Osteoblast (primary cell): ENCODE measurements at regions not wholly inside any gene's neighbourhood (a gene's known extent, or its start where the extent isn't known, plus 50 kb on each side); places are given as distances from the start of the nearest gene placed in this dataset.
A peak's percentile ranks its signal among the peaks of the same experiment; 100 is the strongest.

ENCODE experiments used
- DNase-seq: peaks from one replicate; pipeline ENCODE4 v3.0.0; 2011; ENCODE audit warnings: low spot score, mixed read lengths; ENCODE audit not compliant: insufficient read length; ENCODE audit errors: missing footprints
- H2AFZ ChIP-seq: 2 replicates; pipeline ENCODE4 v1.6.0; 2011; ENCODE audit warnings: mild to moderate bottlenecking, low read length
- H3K27ac ChIP-seq: 2 replicates; pipeline ENCODE4 v1.5.1; 2011; ENCODE audit warnings: mild to moderate bottlenecking, low read depth, low read length, moderate library complexity
- H3K27me3 ChIP-seq: 2 replicates; pipeline ENCODE4 v1.6.0; 2012; ENCODE audit warnings: mild to moderate bottlenecking, control low read depth, inconsistent platforms, low read length, moderate library complexity; ENCODE audit not compliant: insufficient read depth
- H3K36me3 ChIP-seq: 2 replicates; pipeline ENCODE4 v1.5.1; 2011; ENCODE audit warnings: mild to moderate bottlenecking, low read length, control low read depth, moderate library complexity; ENCODE audit not compliant: insufficient read depth
- H3K4me1 ChIP-seq: 2 replicates; pipeline ENCODE4 v1.5.1; 2011; ENCODE audit warnings: mild to moderate bottlenecking, low read length, control low read depth, moderate library complexity; ENCODE audit not compliant: insufficient read depth
- H3K4me2 ChIP-seq: 2 replicates; pipeline ENCODE4 v1.6.0; 2011; ENCODE audit warnings: mild to moderate bottlenecking, low read length; ENCODE audit not compliant: insufficient read depth
- H3K4me3 ChIP-seq: fragments of 200-600 bp; sonication (generic); 3 replicates; pipeline ENCODE4 v1.5.1; 2012; ENCODE audit warnings: mild to moderate bottlenecking, low read length, inconsistent platforms; ENCODE audit not compliant: insufficient read depth
- H3K79me2 ChIP-seq: 2 replicates; pipeline ENCODE4 v1.6.0; 2012; ENCODE audit warnings: mild to moderate bottlenecking, low read length, control low read depth, inconsistent platforms; ENCODE audit not compliant: insufficient read depth
- H3K9me3 ChIP-seq: 2 replicates; pipeline ENCODE4 v1.5.1; 2011; ENCODE audit warnings: low read depth, low read length, control low read depth
- H4K20me1 ChIP-seq: 2 replicates; pipeline ENCODE4 v1.6.0; 2012; ENCODE audit warnings: mild to moderate bottlenecking, low read length, control low read depth; ENCODE audit not compliant: insufficient read depth
- TF ChIP-seq, protein P1 (sequence below): IDR thresholded peaks from 2 replicates; pipeline ENCODE4 v1.5.1; 2011; ENCODE audit warnings: mild to moderate bottlenecking, low read depth, low read length, moderate library complexity; ENCODE audit errors: extremely low read depth

GRCh38 chr2:216781709-216782108 lies 78.2 kb downstream of the TNP1 start:
- no peaks in the 10 kb centered on the region for H4K20me1 ChIP-seq
- TF ChIP-seq, protein P1, sequence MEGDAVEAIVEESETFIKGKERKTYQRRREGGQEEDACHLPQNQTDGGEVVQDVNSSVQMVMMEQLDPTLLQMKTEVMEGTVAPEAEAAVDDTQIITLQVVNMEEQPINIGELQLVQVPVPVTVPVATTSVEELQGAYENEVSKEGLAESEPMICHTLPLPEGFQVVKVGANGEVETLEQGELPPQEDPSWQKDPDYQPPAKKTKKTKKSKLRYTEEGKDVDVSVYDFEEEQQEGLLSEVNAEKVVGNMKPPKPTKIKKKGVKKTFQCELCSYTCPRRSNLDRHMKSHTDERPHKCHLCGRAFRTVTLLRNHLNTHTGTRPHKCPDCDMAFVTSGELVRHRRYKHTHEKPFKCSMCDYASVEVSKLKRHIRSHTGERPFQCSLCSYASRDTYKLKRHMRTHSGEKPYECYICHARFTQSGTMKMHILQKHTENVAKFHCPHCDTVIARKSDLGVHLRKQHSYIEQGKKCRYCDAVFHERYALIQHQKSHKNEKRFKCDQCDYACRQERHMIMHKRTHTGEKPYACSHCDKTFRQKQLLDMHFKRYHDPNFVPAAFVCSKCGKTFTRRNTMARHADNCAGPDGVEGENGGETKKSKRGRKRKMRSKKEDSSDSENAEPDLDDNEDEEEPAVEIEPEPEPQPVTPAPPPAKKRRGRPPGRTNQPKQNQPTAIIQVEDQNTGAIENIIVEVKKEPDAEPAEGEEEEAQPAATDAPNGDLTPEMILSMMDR, result no peak

DNA sequence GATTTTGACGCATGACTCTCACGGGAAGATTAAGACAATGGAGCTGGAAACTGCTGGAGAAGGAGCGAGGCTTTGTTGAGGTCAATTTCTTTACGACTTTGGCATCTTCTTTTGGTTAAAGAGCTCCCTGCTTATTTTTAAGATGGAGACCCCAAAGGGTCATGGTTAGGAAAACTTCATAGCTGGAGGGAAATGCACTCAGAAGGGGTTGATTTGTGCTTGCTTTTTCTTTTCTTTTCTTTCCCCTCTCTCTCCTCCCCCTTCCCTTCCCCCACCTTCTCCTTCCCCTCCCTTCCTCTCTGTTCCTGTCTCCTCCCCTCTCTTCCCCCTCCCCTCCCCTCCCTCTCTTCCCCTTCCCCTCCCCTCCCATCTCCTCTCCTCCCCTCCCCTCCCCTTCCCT lies 79.0 kb downstream of the TNP1 start:
- Histone ChIP-seq H4K20me1 (no peaks in the 10 kb centered on the region), H3K4me2 (no peak overlapping the region), H3K27ac (no peak overlapping the region), H3K27me3 (no peaks in the 10 kb centered on the region), H3K4me1 (no peaks in the 10 kb centered on the region), H3K9me3 (no peaks in the 10 kb centered on the region), H3K79me2 (no peaks in the 10 kb centered on the region), H3K36me3 (no peaks in the 10 kb centered on the region), H3K4me3 (no peak overlapping the region), H2AFZ (no peak overlapping the region)
- no peak for DNase-seq
- TF ChIP-seq, protein P1, result no peak

More at GRCh38 chr2:216781709-216782108, 78.2 kb downstream of the TNP1 start:
- Histone ChIP-seq H3K27ac (no peak overlapping the region), H3K4me3 (no peak overlapping the region), H3K36me3 (no peaks in the 10 kb centered on the region), H3K4me2 (no peak overlapping the region), H3K79me2 (no peaks in the 10 kb centered on the region), H3K27me3 (no peaks in the 10 kb centered on the region), H3K4me1 (no peaks in the 10 kb centered on the region), H2AFZ (no peak overlapping the region), H3K9me3 (no peaks in the 10 kb centered on the region)
- no peak for DNase-seq

DNA sequence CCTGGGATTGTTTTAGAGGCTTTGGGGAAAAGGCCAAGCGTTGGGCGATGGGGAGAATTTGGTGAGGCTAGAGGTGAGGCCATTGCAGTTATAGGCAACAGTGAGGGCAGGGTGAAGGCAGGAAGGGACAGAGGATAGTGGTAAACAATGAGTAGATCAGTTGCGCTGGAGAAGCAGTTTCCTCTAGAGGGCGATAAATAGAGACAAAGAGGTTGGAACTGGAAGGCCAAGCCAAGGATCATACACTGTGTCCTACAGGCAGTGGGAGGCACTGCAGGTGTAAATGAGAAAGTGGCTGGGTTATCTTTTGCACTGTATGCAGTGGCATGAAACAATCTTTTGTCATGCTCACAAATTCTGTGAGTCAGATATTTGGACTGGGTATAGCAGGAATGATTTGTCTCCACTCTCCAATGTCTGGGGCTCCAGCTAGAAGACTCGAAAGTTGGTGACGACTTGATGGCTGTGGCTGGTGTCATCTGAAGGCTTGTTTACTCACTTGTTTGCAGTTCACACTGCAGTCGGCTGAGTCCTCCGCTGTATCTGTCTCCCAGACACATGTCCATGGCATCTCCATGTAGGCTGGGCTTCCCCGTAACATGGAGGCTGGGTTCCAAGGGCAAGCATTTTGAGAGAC lies 82.1 kb downstream of the TNP1 start:
- Histone ChIP-seq H3K9me3 (no peaks in the 10 kb centered on the region), H3K36me3 (no peaks in the 10 kb centered on the region), H3K27ac (no peak overlapping the region), H3K4me3 (no peak overlapping the region), H3K79me2 (no peaks in the 10 kb centered on the region), H3K27me3 (no peaks in the 10 kb centered on the region), H3K4me1 (peaks cover 22% of the 10 kb centered on the region), H3K4me2 (no peak overlapping the region), H2AFZ (no peak overlapping the region), H4K20me1 (no peaks in the 10 kb centered on the region)
- TF ChIP-seq, protein P1, result peak; percentile 80
- DNase-seq, result peak; percentile 79

- no peak for DNase-seq
- TF ChIP-seq, protein P1, result no peak
- H2AFZ ChIP-seq, result no peak overlapping the region
- H3K4me3 ChIP-seq, result no peak overlapping the region
- no peaks in the 10 kb centered on the region for H4K20me1 ChIP-seq
- no peaks in the 10 kb centered on the region for H3K27me3 ChIP-seq
- no peak overlapping the region for H3K4me2 ChIP-seq
- H3K79me2 ChIP-seq, result no peaks in the 10 kb centered on the region
- peaks cover 22% of the 10 kb centered on the region for H3K4me1 ChIP-seq
- H3K9me3 ChIP-seq, result no peaks in the 10 kb centered on the region
- no peak overlapping the region for H3K27ac ChIP-seq
- H3K36me3 ChIP-seq, result no peaks in the 10 kb centered on the region
Measured at GRCh38 chr2:216776066-216776850, 80.9 kb upstream of the IGFBP5 start.
